Cardiac fibroblast (primary cell): ENCODE measurements at regions not wholly inside any gene's neighbourhood (a gene's known extent, or its start where the extent isn't known, plus 50 kb on each side); places are given as distances from the start of the nearest gene placed in this dataset.
A peak's percentile ranks its signal among the peaks of the same experiment; 100 is the strongest.
"Not testable (repeated sequence)": the region's sequence is repeated elsewhere in the genome, so short reads cannot be mapped to it uniquely, and the experiment has no call there.

Source experiments
- DNase-seq, 2 donors: peaks; one replicate each; pipeline versions ENCODE4 v3.0.0 to v3.0.0-alpha.2; 2010; ENCODE audit warnings: low read depth in 2 of 2
- H3K4me3 ChIP-seq, 2 donors: replicated peaks in 1 of 2; 1 replicate in 1 of 2; 2 replicates in 1 of 2; pipeline ENCODE4 v1.5.1; 2011; ENCODE audit warnings: low read depth in 2 of 2, low read length in 2 of 2, mild to moderate bottlenecking in 2 of 2, moderate library complexity in 1 of 2
- TF ChIP-seq, protein P1 (sequence below): IDR thresholded peaks from one replicate; pipeline ENCODE4 v1.5.1; 2011; ENCODE audit warnings: low read depth, mild to moderate bottlenecking, low read length, inconsistent platforms

DNA sequence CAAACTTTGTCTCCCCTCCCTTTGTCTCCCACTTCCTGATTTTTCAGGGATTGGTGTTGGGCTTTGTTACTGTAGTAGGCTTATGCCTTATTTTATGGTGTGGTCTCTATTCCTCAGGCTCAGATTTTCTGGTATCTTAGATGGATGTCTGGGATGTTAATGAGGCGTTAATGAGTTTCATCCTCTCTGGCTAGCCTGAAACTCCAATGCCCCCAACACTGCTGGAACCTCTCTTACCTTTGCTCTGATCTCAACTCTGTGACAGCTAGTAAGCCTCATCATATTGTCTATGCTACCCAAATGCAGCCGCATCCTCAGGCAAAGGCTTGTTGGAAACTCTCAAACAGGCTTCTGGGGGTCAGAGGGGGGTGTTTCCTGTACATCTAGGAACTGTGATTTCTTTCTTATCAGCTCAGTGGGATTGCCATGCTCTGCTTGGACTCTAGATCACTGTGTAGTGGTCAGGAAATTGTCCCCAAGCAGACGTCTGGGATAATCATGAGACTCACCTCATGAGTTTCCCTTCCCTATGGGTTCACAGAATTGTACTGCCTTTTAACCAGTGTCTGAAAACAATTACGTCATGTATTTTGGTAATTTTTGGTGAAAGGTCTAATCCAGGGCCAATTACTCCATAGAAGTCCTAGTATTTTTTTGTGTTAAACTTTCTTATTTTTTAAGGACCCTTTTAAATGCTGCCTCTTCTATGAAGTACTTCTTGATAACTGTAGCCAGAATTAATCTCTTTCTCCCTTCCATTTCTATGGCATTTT lies 88.8 kb upstream of the TRPC7 start:
- DNase-seq, result no peak
- no peak overlapping the region for H3K4me3 ChIP-seq
- TF ChIP-seq, protein P1, sequence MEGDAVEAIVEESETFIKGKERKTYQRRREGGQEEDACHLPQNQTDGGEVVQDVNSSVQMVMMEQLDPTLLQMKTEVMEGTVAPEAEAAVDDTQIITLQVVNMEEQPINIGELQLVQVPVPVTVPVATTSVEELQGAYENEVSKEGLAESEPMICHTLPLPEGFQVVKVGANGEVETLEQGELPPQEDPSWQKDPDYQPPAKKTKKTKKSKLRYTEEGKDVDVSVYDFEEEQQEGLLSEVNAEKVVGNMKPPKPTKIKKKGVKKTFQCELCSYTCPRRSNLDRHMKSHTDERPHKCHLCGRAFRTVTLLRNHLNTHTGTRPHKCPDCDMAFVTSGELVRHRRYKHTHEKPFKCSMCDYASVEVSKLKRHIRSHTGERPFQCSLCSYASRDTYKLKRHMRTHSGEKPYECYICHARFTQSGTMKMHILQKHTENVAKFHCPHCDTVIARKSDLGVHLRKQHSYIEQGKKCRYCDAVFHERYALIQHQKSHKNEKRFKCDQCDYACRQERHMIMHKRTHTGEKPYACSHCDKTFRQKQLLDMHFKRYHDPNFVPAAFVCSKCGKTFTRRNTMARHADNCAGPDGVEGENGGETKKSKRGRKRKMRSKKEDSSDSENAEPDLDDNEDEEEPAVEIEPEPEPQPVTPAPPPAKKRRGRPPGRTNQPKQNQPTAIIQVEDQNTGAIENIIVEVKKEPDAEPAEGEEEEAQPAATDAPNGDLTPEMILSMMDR, result no peak

DNA sequence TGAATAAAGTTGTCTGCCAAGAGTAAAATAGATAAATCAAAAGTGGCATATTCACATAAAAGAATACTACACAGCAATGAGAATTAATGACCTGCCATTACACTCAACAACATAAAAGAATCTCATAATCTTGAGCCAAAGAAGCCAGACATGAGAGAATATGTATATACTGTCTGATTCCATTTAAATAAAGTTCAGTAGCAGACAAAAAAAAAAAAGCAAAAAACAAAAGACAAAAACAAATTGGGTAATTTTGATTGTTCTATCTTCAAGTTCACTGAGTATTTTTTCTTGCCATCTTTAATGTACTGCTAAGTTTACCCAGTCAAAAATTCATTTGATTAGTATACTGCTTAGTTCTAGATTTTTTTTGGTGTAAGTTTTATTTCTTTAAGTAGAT lies 87.9 kb upstream of the TRPC7 start:
- no peak for DNase-seq
- TF ChIP-seq, protein P1, result no peak
- H3K4me3 ChIP-seq, result no peak overlapping the region

DNA sequence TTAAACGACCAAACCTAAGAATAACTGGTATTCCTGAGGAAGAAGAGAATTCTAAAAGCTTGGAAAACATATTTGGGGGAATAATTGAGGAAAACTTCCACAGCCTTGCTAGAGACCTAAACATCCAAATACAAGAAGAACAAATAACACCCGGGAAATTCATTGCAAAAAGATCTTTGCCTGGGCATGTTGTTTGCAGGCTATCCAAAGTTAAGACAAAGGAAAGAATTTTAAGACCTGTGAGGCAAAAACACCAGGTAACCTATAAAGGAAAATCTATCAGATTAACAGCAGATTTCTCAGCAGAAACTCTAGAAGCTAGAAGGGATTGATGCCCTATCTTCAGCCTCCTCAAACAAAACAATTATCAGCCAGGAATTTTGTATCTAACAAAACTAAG lies 82.2 kb upstream of the TRPC7 start:
- H3K4me3 ChIP-seq, DNase-seq: not testable (repeated sequence)

DNA sequence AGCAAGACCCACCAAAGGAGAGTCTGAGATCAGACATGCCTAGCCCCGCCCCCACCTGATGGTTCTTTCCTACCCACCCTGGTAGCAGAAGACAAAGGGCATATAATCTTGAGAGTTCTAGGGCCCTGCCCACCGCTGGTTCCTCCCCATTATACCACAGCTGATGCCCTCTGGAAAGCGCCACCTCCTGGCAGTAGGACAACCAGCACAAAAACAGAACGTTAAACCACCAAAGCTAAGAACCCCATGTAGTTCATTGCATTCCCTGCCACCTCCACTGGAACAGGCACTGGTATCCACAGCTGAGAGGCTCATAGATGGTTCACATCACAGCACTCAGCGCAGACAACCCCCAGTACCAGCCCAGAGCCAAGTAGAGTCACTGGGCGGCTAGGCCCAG lies 81.2 kb upstream of the TRPC7 start:
- TF ChIP-seq, protein P1, result no peak
- H3K4me3 ChIP-seq, result no peak overlapping the region
- DNase-seq, result no peak

DNA sequence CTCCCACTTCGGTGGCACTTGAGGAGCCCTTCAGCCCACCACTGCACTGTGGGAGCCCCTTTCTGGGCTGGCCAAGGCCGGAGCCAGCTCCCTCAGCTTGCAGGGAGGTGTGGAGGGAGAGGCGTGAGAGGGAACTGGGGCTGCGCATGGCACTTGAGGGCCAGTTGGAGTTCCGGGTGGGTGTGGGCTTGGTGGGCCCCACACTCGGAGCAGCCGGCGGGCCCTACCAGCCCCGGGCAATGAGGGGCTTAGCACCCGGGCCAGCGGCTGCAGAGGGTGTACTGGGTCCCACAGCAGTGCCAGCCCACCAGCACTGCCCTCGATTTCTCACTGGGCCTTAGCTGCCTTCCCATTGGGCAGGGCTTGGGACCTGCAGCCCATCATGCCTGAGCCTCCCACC lies 78.8 kb upstream of the TRPC7 start:
- H3K4me3 ChIP-seq, DNase-seq: not testable (repeated sequence)

DNA sequence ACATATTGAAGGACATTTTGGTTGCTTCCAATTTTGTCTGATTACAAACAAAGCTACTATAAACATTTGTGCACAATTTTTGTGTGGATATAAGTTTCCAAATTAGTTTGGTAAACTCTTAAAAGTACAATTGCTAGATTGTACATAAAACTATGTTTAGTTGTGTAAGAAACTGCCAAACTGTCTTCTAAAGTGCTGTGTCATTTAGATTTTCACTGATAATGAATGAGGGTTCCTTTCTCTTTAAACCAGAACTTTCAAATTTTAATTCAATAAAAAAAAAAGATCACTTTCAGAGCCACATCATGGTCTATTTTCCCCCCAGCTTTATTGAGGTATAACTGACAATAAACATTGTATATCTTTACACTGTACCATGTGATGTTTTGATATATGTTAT lies 74.0 kb upstream of the TRPC7 start:
- DNase-seq, result no peak
- TF ChIP-seq, protein P1, result no peak
- H3K4me3 ChIP-seq, result no peak overlapping the region

DNA sequence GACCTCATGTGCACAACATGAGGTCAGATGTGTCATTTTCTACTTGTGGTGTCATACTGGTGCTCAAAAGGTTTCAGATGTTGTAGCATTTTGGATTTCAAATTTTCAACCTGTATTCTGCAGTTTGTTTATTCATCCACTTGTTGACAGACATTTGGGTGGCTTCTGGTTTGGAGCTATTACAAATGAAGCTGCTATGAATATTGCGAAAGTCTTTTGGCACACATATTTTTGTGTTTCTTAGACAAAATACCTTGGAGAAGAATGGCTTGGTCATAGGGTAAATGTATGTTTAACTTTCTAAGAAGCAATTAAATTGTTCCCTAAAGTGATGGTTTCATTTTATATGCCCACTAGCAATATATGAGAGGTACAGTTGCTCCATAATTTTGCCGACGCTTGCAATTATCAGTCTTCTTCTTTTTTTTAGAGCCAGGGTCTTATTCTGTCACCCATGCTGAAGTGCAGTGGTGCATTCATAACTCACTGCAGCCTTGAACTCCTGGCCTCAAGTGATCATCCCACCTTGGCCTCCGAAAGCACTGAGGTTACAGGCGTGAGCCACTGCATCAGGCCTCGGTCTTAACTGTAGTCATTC lies 70.7 kb upstream of the TRPC7 start:
- no peak overlapping the region for H3K4me3 ChIP-seq
- peak; percentile 9 to 21 for DNase-seq
- TF ChIP-seq, protein P1, result no peak

DNA sequence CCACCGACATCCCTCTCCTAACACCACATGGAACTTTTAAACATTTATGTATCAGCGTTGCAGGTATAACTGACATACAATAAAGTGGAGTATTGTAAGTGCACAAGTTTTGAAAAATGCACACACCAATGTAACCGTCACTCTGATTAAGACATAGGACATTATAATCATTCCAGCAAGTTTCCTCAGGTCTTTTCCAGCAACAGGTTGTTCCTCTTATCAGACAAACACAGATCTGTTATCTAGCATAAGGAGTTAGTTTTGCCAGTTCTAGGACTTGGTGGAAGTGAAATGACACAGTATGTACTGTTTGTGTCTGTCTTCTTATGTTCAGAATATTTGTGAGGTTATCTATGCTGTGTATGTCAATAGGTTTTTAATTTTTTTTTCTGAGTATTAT lies 69.5 kb upstream of the TRPC7 start:
- TF ChIP-seq, protein P1, result no peak
- DNase-seq, result no peak
- no peak overlapping the region for H3K4me3 ChIP-seq
